HepG2 (cell line): ENCODE measurements at regions not wholly inside any gene's neighbourhood (a gene's known extent, or its start where the extent isn't known, plus 50 kb on each side); places are given as distances from the start of the nearest gene placed in this dataset.

Experiments used
- ATAC-seq: fragments of 200-7000 bp; cut with Tn5 transposase; 3 replicates; pipeline ENCODE4 v1.9.1; 2020; ENCODE audit warnings: mild to moderate bottlenecking, moderate library complexity
- BruUV-seq: library from RNA; stranded (reverse); fragments of 400-500 nt; replicated peaks from 2 replicates; lab custom pipeline; 2021; lab: Mats Ljungman, UMichigan
- CTCF ChIA-PET: fragments of 300-600 bp; formaldehyde crosslinking; extraction: SDS; loops from one replicate; lab custom pipeline; 2021; ENCODE audit warnings: low total read pairs, inconsistent platforms, low intra/inter-chr PET ratio; lab: Yijun Ruan, JAX
- POLR2A ChIA-PET: fragments of 350-600 bp; sonication (Branson Sonifier 250); formaldehyde crosslinking; loops from one replicate; lab custom pipeline; 2020; ENCODE audit warnings: antibody characterized with exemption, inconsistent platforms; lab: Yijun Ruan, JAX
- DNase-seq: peaks from one replicate; pipeline ENCODE4 v3.0.0-alpha.2; 2015; ENCODE audit warnings: low spot score
- FAIRE-seq: peaks from 3 replicates; lab custom pipeline; 2011; peaks lifted over from hg19 to GRCh38; lab: Jason Lieb, UNC
- H2AFZ ChIP-seq: one replicate; pipeline ENCODE4 v1.6.1; 2011; ENCODE audit warnings: low read length, inconsistent platforms
- H3K27ac ChIP-seq: fragments of 300-600 bp; 3 replicates; pipeline ENCODE4 v1.8.0; 2011; ENCODE audit warnings: mixed run types, mild to moderate bottlenecking, mixed read lengths, low read length, inconsistent platforms; ENCODE audit not compliant: insufficient read depth; ENCODE audit errors: extremely low read length
- H3K27me3 ChIP-seq, 2 experiments: fragments of 200-600 bp in 1 of 2; 2 replicates in 1 of 2; 3 replicates in 1 of 2; pipeline versions ENCODE4 v1.6.0 to v1.8.0; 2011; ENCODE audit warnings: low read length in 2 of 2, mild to moderate bottlenecking in 2 of 2, moderate library complexity in 2 of 2, inconsistent platforms in 1 of 2; ENCODE audit not compliant: insufficient read depth in 2 of 2, control insufficient read depth in 1 of 2
- H3K36me3 ChIP-seq, 2 experiments: fragments of 200-600 bp in 1 of 2; replicated peaks in 1 of 2; 2 replicates in 1 of 2; 3 replicates in 1 of 2; pipeline versions ENCODE4 v1.5.1 to v1.8.0; 2011; ENCODE audit warnings: low read length in 2 of 2, inconsistent platforms in 1 of 2; ENCODE audit not compliant: insufficient read depth in 2 of 2, control insufficient read depth in 1 of 2
- H3K4me1 ChIP-seq: 2 replicates; pipeline ENCODE4 v1.5.1; 2012; ENCODE audit warnings: low read length, inconsistent platforms; ENCODE audit not compliant: insufficient read depth
- H3K4me2 ChIP-seq: 2 replicates; pipeline ENCODE4 v1.6.0; 2011; ENCODE audit warnings: low read depth, low read length, inconsistent platforms
- H3K4me3 ChIP-seq, 3 experiments: fragments of 200-600 bp in 1 of 3; sonication (generic), shearing (Covaris generic) in 1 of 3; replicated peaks in 1 of 3; 2 replicates each; pipeline ENCODE4 v1.5.1; 2011 to 2016; ENCODE audit warnings: low read length in 3 of 3, inconsistent platforms in 2 of 3, low read depth in 2 of 3, mild to moderate bottlenecking in 2 of 3, control low read depth in 1 of 3, mixed read lengths in 1 of 3; ENCODE audit not compliant: insufficient read depth in 1 of 3
- H3K79me2 ChIP-seq: one replicate; pipeline ENCODE4 v1.6.1; 2011; ENCODE audit warnings: low read length, inconsistent platforms; ENCODE audit not compliant: insufficient read depth
- H3K9ac ChIP-seq: 2 replicates; pipeline ENCODE4 v1.6.0; 2011; ENCODE audit warnings: mild to moderate bottlenecking, low read depth, low read length, inconsistent platforms; ENCODE audit not compliant: insufficient read depth
- H3K9me3 ChIP-seq: 2 replicates; pipeline ENCODE4 v1.5.1; 2012; ENCODE audit warnings: mild to moderate bottlenecking, low read length
- H4K20me1 ChIP-seq: 2 replicates; pipeline ENCODE4 v1.6.0; 2011; ENCODE audit warnings: inconsistent platforms, mild to moderate bottlenecking, low read length, moderate library complexity; ENCODE audit not compliant: insufficient read depth
- ARNT ChIP-seq: fragments of 450-650 bp; IDR thresholded peaks from 2 replicates; pipeline ENCODE4 v1.6.1; 2017
- DMTF1 ChIP-seq: sonication (generic); formaldehyde crosslinking; IDR thresholded peaks from 2 replicates; pipeline ENCODE4 v1.4.0; 2020; ENCODE audit warnings: mild to moderate bottlenecking, missing genetic modification reagents
- HMG20A ChIP-seq: IDR thresholded peaks from 2 replicates; pipeline ENCODE4 v1.6.1; 2016; ENCODE audit warnings: borderline replicate concordance
- MAZ ChIP-seq, 2 experiments: sonication (generic) in 1 of 2; formaldehyde crosslinking in 1 of 2; IDR thresholded peaks; 2 replicates each; pipeline versions ENCODE4 v1.5.0 to v1.6.1; 2012 to 2020; ENCODE audit warnings: low read depth in 2 of 2, mild to moderate bottlenecking in 2 of 2, borderline replicate concordance in 1 of 2, improper control_type of control experiment in 1 of 2, low read length in 1 of 2, missing genetic modification reagents in 1 of 2, moderate library complexity in 1 of 2
- SP140L ChIP-seq: sonication (generic); formaldehyde crosslinking; IDR thresholded peaks from 2 replicates; pipeline ENCODE4 v1.4.0; 2020; ENCODE audit warnings: missing genetic modification reagents, borderline replicate concordance
- U2AF2 ChIP-seq: fragments of 200-400 bp; formaldehyde crosslinking; IDR thresholded peaks from 2 replicates; pipeline ENCODE4 v1.6.1; 2017; ENCODE audit warnings: low read depth, mild to moderate bottlenecking, low read length
- ZBTB37 ChIP-seq: sonication (generic); formaldehyde crosslinking; IDR thresholded peaks from 2 replicates; pipeline ENCODE4 v1.4.0; 2020; ENCODE audit warnings: mild to moderate bottlenecking, missing genetic modification reagents
- ZBTB7A ChIP-seq: sonication (generic); formaldehyde crosslinking; IDR thresholded peaks from 2 replicates; pipeline ENCODE4 v1.8.0; 2022; ENCODE audit warnings: mild to moderate bottlenecking, missing genetic modification reagents
- ZEB1 ChIP-seq: IDR thresholded peaks from 2 replicates; pipeline ENCODE4 v1.6.1; 2012; ENCODE audit warnings: mild to moderate bottlenecking, low read depth, inconsistent platforms; ENCODE audit not compliant: insufficient replicate concordance
- ZNF10 ChIP-seq: sonication (generic); formaldehyde crosslinking; IDR thresholded peaks from 2 replicates; pipeline ENCODE4 v1.4.0; 2020; ENCODE audit warnings: mild to moderate bottlenecking, low read depth, missing genetic modification reagents, borderline replicate concordance
- ZNF430 ChIP-seq: sonication (generic); formaldehyde crosslinking; IDR thresholded peaks from 2 replicates; pipeline ENCODE4 v1.9.0; 2021; ENCODE audit warnings: mild to moderate bottlenecking, missing genetic modification reagents
- ZNF431 ChIP-seq: sonication (generic); formaldehyde crosslinking; IDR thresholded peaks from 2 replicates; pipeline ENCODE4 v1.9.0; 2022; ENCODE audit warnings: missing genetic modification reagents, low read depth, mild to moderate bottlenecking, borderline replicate concordance
- ZNF7 ChIP-seq: IDR thresholded peaks from 2 replicates; pipeline ENCODE4 v1.6.1; 2016; ENCODE audit warnings: missing biosample characterization, missing genetic modification reagents
- ZNF766 ChIP-seq: sonication (generic); formaldehyde crosslinking; IDR thresholded peaks from 2 replicates; pipeline ENCODE4 v1.5.0; 2020; ENCODE audit warnings: missing genetic modification reagents, borderline replicate concordance
- ZNF776 ChIP-seq: sonication (generic); formaldehyde crosslinking; IDR thresholded peaks from 2 replicates; pipeline ENCODE4 v1.4.0; 2020; ENCODE audit warnings: mild to moderate bottlenecking, missing genetic modification reagents
- WGBS: methylation state at CpG from one replicate; pipeline ENCODE4 v1.1.6; 2017; ENCODE audit warnings: low lambda C conversion rate; 5-methylcytosine and 5-hydroxymethylcytosine counted together
- in situ Hi-C: cut with HindIII; loops from 2 replicates; pipeline ENCODE4 v1.10.0; 2017; ENCODE audit warnings: low pct_unique_long_range_greater_than_20kb; ENCODE audit not compliant: extremely low pct_ligation_motif_present
- intact Hi-C: fragments of 100-400 bp; cut with micrococcal nuclease; formaldehyde crosslinking; loops from one replicate; pipeline ENCODE4 v1.10.0; 2022; ENCODE audit not compliant: unreplicated experiment
- TF ChIP-seq, protein P1 (sequence below): sonication (generic); formaldehyde crosslinking; IDR thresholded peaks from 2 replicates; pipeline ENCODE4 v1.4.0; 2020; ENCODE audit warnings: missing genetic modification reagents

- TF ChIP-seq ZNF430 = no peak
- TF ChIP-seq ARNT = no peak
- TF ChIP-seq HMG20A = no peak
- no peak for TF ChIP-seq ZNF431 (CRISPR knock-in tag)
- no peak for TF ChIP-seq SP140L
- no peak for TF ChIP-seq ZEB1
- no peak for TF ChIP-seq ZBTB7A (CRISPR knock-in tag)
- TF ChIP-seq ZNF776 = no peak
Measured at GRCh38 chr9:11558043-11558442, 945.2 kb upstream of the PTPRD start (continued).

GRCh38 chr9:11559001-11559776 lies 946.4 kb upstream of the PTPRD start:
- ChIA-PET CTCF (no interaction called here), POLR2A (no interaction called here)
- WGBS = 7% methylated on average over 3 of the region's 3 CpGs
- Histone ChIP-seq H4K20me1 (no peaks in the 10 kb centered on the region), H3K27ac (no peak overlapping the region), H3K4me3 (no peak overlapping the region), H3K79me2 (no peaks in the 10 kb centered on the region), H3K36me3 (no peaks in the 10 kb centered on the region), H3K4me2 (no peak overlapping the region), H3K4me1 (no peaks in the 10 kb centered on the region), H2AFZ (no peak overlapping the region), H3K9me3 (peaks cover 79% of the 10 kb centered on the region), H3K27me3 (no peaks in the 10 kb centered on the region), H3K9ac (no peak overlapping the region)
- TF ChIP-seq ZNF766 (CRISPR knock-in tag) (no peak), DMTF1 (CRISPR knock-in tag) (no peak), ZNF10 (no peak), U2AF2 (no peak), MAZ (IDR thresholded peaks at IDR 0.05; ENCODE audit: borderline replicate concordance, low read depth, low read length) (no peak), MAZ (CRISPR knock-in tag; IDR thresholded peaks at IDR 0.05; ENCODE audit: low read depth) (no peak), ZBTB37 (CRISPR knock-in tag) (no peak), ZNF7 (no peak)
- TF ChIP-seq, protein P1, sequence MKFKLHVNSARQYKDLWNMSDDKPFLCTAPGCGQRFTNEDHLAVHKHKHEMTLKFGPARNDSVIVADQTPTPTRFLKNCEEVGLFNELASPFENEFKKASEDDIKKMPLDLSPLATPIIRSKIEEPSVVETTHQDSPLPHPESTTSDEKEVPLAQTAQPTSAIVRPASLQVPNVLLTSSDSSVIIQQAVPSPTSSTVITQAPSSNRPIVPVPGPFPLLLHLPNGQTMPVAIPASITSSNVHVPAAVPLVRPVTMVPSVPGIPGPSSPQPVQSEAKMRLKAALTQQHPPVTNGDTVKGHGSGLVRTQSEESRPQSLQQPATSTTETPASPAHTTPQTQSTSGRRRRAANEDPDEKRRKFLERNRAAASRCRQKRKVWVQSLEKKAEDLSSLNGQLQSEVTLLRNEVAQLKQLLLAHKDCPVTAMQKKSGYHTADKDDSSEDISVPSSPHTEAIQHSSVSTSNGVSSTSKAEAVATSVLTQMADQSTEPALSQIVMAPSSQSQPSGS (CRISPR knock-in tag) = no peak
- no peak for DNase-seq
- in situ Hi-C loops = no loop called here
- intact Hi-C loops = no loop called here
- no TSS peak for BruUV-seq
- no peak for FAIRE-seq
- ATAC-seq = no peak
